GM06990 (cell line): ENCODE measurements at regions not wholly inside any gene's neighbourhood (a gene's known extent, or its start where the extent isn't known, plus 50 kb on each side); places are given as distances from the start of the nearest gene placed in this dataset.

ENCODE experiments used
- DNase-seq: peaks from one replicate; pipeline ENCODE4 v3.0.0-alpha.2; 2011; ENCODE audit not compliant: insufficient read length; ENCODE audit errors: extremely low read depth
- H3K27me3 ChIP-seq: replicated peaks from 2 replicates; pipeline ENCODE4 v1.6.0; 2011; ENCODE audit warnings: low read length; ENCODE audit not compliant: control insufficient read depth, insufficient read depth
- H3K36me3 ChIP-seq: 2 replicates; pipeline ENCODE4 v1.5.1; 2011; ENCODE audit warnings: low read length; ENCODE audit not compliant: control insufficient read depth, insufficient read depth
- H3K4me3 ChIP-seq: replicated peaks from 2 replicates; pipeline ENCODE4 v1.5.1; 2011; ENCODE audit warnings: low read depth, mild to moderate bottlenecking, control low read depth, low read length
- TF ChIP-seq, protein P1 (sequence below): IDR thresholded peaks from 2 replicates; pipeline ENCODE4 v1.5.1; 2011; ENCODE audit warnings: low read length, control low read depth, mild to moderate bottlenecking, inconsistent platforms; ENCODE audit not compliant: insufficient read depth, poor library complexity, severe bottlenecking

DNA sequence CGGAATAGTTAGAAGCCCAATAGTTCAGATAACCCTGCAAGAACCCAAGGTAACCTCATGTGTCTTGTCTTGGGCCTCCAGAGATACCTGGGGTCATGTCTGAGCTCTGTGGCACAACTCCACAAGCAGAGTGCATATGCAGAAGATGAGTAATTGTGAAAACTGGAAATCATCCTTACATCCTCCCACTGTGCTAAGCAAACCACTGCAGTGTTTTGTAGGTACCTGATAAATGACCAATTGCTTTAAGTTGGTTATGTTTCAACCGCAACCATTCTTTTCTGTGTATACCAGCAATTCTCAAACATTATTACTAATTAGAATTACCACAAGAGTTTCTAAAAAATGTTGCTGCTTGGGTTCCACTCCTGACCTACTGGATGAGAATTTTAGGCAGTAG is 73.2 kb downstream of the CBLL2 start:
- Histone ChIP-seq H3K4me3 (no peak overlapping the region), H3K36me3 (no peaks in the 10 kb centered on the region), H3K27me3 (no peaks in the 10 kb centered on the region)
- TF ChIP-seq, protein P1, sequence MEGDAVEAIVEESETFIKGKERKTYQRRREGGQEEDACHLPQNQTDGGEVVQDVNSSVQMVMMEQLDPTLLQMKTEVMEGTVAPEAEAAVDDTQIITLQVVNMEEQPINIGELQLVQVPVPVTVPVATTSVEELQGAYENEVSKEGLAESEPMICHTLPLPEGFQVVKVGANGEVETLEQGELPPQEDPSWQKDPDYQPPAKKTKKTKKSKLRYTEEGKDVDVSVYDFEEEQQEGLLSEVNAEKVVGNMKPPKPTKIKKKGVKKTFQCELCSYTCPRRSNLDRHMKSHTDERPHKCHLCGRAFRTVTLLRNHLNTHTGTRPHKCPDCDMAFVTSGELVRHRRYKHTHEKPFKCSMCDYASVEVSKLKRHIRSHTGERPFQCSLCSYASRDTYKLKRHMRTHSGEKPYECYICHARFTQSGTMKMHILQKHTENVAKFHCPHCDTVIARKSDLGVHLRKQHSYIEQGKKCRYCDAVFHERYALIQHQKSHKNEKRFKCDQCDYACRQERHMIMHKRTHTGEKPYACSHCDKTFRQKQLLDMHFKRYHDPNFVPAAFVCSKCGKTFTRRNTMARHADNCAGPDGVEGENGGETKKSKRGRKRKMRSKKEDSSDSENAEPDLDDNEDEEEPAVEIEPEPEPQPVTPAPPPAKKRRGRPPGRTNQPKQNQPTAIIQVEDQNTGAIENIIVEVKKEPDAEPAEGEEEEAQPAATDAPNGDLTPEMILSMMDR = no peak
- DNase-seq = no peak

DNA sequence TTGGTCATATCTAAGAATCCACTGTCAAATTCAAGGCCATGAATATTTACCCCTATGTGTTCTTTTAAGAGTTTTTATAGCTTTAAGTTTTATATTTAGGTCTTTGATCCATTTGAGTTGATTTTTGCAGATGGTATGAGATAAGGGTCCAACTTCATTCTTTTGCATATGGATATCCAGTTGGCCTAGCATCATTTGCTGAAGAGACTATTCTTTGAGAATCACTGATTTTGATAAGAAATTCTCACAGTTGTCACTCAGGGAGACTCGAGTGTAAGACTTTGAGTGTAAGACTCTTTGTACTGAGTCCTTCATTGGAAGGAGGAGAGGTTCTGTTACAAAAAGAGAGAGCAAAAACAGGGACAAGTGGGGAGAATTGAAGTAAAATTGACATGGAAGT is 74.8 kb downstream of the CBLL2 start:
- no peaks in the 10 kb centered on the region for H3K36me3 ChIP-seq
- TF ChIP-seq, protein P1 = no peak
- H3K4me3 ChIP-seq = no peak overlapping the region
- DNase-seq = no peak
- H3K27me3 ChIP-seq = no peaks in the 10 kb centered on the region

DNA sequence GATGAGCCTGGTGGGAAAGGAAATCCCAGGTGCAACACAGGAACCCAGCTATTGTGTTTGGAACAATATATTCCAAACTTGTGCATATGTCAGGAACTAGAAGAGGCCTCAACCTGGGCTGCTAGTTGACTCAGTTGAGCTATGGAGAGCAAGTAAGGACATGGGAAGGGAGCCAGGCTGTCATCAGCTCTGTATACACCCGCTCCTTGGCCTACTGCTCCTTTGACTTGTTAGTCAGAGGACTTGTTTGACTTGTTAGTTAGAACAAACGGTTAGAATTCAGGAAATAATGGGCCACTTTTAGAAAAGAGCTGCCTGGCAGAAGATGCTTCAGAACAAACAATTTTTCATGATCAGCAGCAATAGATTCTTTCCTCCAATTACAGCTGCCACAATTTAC is 76.4 kb downstream of the CBLL2 start:
- TF ChIP-seq, protein P1 = no peak

DNA sequence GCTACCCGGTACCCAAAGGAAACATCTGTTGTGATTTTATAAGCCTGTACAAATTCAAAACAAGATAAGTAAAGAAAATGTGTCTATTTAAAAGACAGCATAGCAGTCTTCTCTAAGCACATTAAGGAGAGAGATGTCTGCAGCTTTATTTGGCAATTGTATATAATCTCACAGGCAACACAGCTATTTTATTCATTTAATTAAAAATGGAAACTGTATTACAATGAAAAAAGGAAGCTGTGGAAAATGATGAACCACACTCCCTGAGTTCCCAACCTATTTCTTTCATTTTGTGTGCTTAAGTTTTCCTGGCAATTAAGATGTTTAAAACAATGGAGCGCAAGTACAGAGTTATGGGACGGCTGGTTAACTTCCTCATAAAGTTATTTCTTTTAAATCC is 78.4 kb downstream of the CBLL2 start:
- no peak overlapping the region for H3K4me3 ChIP-seq
- TF ChIP-seq, protein P1 = no peak
- no peaks in the 10 kb centered on the region for H3K27me3 ChIP-seq
- no peaks in the 10 kb centered on the region for H3K36me3 ChIP-seq
- no peak for DNase-seq

More for the DNA sequence above, 76.4 kb downstream of the CBLL2 start:
- Histone ChIP-seq H3K4me3 (no peak overlapping the region), H3K27me3 (no peaks in the 10 kb centered on the region), H3K36me3 (no peaks in the 10 kb centered on the region)
- DNase-seq = no peak

GRCh38 chrX:22351966-22352365 is 79.3 kb downstream of the CBLL2 start:
- Histone ChIP-seq H3K27me3 (no peaks in the 10 kb centered on the region), H3K36me3 (no peaks in the 10 kb centered on the region), H3K4me3 (no peak overlapping the region)
- TF ChIP-seq, protein P1 = no peak
- no peak for DNase-seq

DNA sequence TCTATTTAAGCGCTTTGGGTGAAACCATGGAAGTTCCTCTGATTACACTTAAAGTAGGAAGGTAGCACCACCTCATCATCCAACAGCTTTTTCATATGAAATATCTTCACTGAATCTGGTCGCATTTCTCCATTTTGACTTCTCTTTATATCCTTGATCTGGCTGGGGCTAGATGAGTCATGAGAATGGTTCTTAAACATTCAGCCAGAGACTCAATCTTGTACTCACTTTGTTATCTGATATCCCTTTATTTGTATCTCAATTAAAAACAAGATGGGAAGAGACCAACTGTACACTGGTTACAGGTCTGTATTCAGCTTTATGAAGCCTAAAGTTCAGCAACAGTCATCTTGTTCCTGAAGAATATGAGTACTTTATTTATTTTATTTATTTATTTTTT is 84.9 kb downstream of the CBLL2 start:
- DNase-seq = no peak
- no peaks in the 10 kb centered on the region for H3K27me3 ChIP-seq
- no peak overlapping the region for H3K4me3 ChIP-seq
- TF ChIP-seq, protein P1 = no peak
- no peaks in the 10 kb centered on the region for H3K36me3 ChIP-seq
